ENCODE measurements at regions not wholly inside any gene's neighbourhood (a gene's known extent, or its start where the extent isn't known, plus 50 kb on each side); places are given as distances from the start of the nearest gene placed in this dataset.
A peak's percentile ranks its signal among the peaks of the same experiment; 100 is the strongest.

DNA sequence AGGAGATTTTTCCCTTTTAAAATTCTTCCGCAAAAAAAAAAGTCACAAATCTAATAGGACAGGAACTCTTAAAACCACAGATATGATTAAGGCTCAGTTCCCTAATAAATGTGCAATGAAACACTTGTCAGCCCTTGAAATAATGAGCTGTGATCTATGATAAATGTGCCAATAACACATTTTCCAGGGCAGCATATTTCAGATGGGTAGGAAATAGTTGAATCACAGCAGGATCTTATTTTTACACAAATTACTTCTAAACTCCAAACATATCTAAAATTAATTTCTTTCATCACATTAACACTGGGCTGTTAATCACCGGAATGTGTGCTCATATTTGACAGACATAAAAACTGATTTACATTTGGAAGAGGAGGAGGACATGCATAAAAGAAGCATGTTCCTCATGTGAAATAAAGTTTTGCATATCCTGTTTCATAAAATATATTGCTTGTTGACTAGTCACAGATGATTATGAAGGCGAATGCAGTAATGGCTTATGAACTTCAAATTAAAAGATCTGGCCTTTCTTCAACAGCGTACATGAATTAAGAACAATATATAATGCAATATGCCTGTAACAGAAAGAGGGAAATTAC is 281.4 kb downstream of the PAX3 start:
- DNase-seq (ENCODE audit: low spot score) (no peak), ATAC-seq (ENCODE audit: low FRiP score) (no peak)
- TF ChIP-seq, protein P1, sequence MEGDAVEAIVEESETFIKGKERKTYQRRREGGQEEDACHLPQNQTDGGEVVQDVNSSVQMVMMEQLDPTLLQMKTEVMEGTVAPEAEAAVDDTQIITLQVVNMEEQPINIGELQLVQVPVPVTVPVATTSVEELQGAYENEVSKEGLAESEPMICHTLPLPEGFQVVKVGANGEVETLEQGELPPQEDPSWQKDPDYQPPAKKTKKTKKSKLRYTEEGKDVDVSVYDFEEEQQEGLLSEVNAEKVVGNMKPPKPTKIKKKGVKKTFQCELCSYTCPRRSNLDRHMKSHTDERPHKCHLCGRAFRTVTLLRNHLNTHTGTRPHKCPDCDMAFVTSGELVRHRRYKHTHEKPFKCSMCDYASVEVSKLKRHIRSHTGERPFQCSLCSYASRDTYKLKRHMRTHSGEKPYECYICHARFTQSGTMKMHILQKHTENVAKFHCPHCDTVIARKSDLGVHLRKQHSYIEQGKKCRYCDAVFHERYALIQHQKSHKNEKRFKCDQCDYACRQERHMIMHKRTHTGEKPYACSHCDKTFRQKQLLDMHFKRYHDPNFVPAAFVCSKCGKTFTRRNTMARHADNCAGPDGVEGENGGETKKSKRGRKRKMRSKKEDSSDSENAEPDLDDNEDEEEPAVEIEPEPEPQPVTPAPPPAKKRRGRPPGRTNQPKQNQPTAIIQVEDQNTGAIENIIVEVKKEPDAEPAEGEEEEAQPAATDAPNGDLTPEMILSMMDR (IDR thresholded peaks at IDR 0.05): no peak

DNA sequence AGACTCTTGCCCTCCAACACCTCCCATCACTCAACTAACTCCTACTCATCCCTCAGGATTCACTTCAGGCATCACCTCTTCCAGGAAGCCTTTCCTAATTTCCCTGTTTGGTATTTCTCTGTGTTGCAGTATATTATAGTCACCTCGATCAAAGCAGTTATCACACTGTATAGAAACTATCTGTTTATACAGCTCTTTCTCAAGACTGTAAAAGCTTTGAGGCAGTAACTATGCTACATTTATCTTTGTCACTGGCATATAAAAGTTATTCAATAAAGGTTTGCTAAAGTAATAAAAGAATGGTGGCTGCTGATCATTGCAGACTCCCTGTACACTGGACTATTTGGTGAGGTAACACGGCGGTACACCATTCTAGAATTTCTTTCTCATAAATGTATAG is 284.9 kb downstream of the PAX3 start:
- TF ChIP-seq, protein P1 (IDR thresholded peaks at IDR 0.05): no peak
- ATAC-seq (ENCODE audit: low FRiP score): no peak
- DNase-seq (ENCODE audit: low spot score): no peak

DNA sequence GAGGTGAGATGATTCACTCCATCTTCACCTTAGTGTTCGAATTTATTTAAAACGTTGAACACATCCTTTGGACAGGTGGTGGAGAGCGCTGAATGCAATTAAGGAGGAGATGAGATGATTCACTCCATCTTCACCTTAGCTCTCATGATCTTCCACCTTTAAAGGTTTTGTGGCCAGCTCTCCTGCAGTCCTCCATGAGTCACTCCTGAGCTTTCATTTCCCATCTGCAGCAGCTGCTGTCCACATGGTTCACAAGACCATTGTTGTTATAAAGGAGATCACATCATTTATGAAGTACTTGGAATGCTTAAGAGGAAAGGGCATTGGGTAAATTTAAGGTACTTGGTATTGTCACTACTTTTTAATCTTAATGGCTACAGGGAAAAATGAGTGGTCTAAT is 298.5 kb downstream of the PAX3 start:
- ATAC-seq (ENCODE audit: low FRiP score): no peak
- TF ChIP-seq, protein P1 (IDR thresholded peaks at IDR 0.05): no peak
- no peak for DNase-seq (ENCODE audit: low spot score)

DNA sequence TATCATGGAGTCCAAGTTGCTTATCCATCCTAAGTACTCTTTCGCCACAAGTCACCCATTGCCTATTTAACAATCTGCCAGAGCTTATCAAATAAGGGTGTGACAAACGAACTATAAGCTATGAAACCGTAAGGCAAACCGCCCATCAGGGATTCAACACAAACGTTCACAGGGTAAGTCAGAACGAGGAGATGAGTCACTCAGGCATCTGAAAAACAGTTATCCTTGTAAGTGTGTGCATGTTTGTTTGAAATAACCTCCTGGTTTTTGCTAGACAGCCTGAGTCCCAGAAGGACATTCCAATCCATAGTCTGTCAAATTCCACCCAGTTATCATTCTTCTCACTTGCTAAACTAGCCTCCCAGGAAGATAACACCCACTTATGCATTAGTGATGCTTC is 299.1 kb downstream of the PAX3 start:
- ATAC-seq (ENCODE audit: low FRiP score) (no peak), DNase-seq (ENCODE audit: low spot score) (no peak)
- TF ChIP-seq, protein P1 (IDR thresholded peaks at IDR 0.05): no peak

DNA sequence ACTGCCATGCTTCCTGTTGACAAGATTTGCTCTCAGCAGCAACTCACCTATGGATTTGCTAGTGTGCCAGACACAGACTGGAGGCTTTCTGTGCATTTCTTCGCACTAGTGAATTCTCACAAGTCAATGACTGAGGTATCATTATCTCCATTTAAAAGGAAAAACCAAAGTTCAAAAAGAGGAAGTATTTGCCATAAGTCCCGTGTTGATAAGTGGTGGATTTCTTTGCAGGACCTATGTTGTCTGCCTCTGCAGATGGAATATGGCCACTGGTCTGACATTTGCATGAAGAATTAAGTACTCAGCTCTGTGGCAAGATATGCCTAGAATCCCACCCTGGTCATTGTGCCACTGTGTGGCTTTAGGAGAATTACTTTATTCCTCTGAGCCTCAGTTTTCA is 299.6 kb downstream of the PAX3 start:
- TF ChIP-seq, protein P1 (IDR thresholded peaks at IDR 0.05): no peak
- ATAC-seq (ENCODE audit: low FRiP score) (no peak), DNase-seq (ENCODE audit: low spot score) (no peak)

DNA sequence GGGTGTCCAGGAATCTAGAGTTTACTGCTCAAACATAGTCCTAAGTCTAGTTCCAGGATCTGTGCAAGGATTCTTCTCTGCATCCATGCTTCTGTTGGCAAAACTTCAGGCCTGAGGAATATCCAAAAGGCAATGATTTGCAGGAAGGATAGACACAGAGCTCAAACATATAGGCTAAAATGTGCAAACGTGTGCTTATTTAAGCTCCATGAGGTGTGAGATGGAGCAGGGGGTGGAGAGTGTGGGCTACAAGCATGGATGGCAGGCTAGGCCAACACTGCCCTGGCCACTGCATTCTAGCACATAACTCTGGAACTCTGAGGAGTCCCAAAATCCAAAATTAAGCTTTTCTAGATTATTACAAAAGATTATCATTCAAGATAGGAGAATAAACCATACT is 301.1 kb downstream of the PAX3 start:
- ATAC-seq (ENCODE audit: low FRiP score) (no peak), DNase-seq (ENCODE audit: low spot score) (no peak)
- TF ChIP-seq, protein P1 (IDR thresholded peaks at IDR 0.05): no peak

DNA sequence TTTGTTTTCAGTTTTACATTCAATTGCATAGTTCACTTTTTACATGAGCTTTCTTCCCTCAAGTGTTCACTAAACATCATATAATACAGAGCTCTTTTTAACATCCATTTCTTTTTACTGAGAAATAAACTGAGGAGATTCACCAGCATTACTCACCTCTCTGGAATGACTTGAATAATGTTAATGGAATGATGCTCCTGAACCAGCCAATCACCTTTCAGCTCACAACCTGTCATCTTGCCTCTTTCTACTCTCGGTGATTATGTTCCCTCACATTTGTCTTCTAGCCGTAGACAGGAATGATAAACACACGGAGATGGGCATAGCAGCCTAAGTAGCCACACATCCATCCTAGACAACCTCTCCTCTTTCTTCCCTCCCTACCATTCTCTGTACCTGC is 301.7 kb downstream of the PAX3 start:
- ATAC-seq (ENCODE audit: low FRiP score): peak; percentile 78
- DNase-seq (ENCODE audit: low spot score): no peak
- TF ChIP-seq, protein P1 (IDR thresholded peaks at IDR 0.05): no peak

Measured in omental fat pad (tissue), 3 donors.